ENCODE measurements at regions not wholly inside any gene's neighbourhood (a gene's known extent, or its start where the extent isn't known, plus 50 kb on each side); places are given as distances from the start of the nearest gene placed in this dataset.

DNA sequence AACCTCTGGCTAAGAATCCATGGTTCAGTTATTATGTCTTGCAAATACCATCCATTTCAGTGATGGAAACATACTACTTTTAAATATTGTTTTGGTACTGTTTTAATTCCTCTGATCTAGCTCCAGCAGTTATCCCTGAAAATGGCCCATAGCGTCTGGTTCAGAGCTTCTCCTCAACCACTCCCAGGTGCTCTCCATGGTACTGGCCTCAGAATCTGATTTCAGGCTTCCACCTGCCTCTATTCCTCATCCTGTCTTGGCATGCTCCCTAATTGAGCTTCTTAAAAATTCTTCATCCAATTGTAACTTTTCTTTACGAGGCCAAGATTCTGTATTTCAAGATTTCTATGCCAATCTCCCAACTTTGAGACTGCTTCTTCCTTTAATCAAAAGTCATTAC is 236.3 kb downstream of the HTR7 start:
- no peak for DNase-seq

DNA sequence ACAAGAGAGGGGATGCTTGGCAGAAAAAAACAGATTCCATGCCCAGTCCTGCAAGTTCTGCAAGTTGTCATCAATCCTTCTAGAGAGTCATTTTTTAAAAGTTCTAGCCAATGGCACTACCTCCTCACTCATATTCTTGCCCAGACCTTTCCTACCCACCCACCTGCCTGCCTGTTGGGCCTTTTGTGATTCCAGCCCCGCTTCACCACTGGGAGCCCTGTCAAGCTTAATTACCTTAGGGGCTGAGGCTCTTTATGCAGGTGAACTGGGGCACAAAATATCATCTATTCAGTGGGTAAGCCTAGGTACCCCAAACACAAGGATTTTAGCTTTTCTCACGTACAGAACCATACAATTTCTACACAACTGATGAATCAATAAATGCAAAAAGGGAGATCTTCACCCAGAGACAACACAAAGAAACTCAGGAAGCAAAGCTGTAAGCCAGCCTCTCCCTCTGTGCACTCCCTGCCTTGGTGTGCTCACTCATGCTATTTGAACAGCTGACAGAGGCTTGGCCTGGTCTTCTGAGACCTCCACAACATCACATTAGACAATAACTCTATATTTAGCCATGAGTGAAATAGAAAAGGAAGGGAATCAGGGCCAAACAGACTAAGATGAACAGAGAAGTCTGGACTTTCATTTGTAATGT is 222.6 kb downstream of the HTR7 start:
- no peak for DNase-seq

DNA sequence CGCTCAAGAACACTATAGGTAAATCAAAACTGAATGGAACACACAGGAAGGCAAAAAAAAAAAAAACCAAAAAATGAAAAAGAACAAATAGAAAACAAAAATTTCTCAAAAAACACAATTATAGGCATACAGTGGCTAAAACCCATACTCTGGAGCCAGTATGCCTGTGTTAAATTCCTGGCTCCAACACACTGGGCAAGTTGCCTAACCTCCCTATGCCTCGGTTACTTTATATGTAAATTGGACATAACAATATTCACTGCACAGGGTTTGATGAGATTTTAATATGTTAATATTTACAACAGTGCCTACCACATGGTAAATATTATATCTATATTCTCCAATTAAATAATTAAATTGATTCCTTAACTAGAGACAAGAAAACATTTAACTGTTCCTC is 217.1 kb downstream of the HTR7 start:
- DNase-seq = no peak

DNA sequence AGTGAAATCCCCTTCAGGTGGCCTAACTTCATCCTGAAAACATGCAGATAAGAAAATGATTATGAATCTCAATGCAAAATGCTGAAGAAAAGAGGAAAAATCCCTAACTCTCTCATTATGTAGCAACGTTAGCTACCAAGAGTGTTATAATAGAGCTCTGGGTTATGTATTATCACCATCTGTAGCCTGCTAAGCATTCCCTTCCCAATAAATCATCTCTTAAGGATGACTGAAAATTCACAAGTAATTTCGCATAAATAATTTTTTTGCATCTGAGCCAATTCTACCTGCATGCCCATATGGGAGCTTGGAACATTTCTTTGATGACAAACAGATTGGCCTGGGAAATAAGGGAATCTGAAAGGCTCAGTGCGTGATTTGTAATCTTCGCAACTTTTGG is 216.1 kb downstream of the HTR7 start:
- DNase-seq = no peak

DNA sequence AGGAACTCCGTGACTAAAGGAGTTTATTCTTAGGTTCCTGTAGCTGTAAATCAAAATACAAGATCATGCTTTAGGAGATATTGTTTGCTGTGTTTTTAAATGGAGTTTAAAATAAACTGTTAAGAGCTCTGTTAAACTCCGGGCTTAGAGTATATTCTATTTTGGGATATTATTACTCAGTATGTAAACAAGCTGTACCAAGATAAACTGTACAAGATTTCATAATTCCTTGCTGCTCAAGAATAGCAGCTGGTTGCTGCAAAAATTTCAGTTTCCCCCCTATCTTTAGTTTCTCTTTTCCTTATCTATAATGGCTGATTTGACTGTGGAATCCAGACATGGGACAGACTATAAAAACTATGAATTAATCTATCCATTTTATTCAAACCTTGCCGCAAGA is 215.7 kb downstream of the HTR7 start:
- no peak for DNase-seq

DNA sequence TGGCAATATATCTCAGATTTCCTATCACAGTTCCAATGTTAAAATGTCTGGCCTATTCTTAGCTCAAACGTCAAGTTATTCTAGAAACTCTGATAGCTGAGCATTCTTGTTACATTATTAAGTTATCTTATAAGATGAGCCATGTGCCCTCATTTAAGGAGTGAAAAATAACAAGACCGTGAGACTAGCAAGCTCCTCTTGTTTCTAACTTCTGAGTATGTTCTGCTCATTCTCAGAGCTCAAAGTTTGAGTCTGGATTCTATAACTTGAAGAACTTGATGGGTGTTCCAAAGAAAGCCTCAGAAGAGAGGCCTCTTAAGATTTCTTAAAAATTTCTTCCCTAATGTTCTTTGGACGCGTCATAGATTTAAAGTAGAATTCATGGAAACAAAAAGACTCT is 215.2 kb downstream of the HTR7 start:
- DNase-seq = no peak

DNA sequence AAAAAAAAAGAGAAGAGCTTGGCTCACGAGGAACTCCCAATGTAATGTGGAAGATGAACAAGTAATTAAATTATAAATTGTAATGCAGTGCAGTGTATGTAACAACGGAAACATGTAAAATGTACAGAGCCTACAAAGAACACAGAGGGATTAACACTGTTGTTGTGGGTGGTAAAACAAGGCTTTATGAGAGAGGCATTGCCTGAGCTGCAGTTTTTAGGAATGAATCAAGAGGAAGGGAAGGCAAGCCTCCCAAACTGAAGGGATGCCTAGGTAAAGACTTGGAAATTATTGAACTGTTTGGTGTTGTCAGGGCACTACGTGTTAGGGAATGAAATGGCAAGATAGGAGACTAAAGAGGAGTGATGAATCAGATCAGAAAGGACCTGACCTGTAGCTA is 213.7 kb downstream of the HTR7 start:
- DNase-seq = no peak

DNA sequence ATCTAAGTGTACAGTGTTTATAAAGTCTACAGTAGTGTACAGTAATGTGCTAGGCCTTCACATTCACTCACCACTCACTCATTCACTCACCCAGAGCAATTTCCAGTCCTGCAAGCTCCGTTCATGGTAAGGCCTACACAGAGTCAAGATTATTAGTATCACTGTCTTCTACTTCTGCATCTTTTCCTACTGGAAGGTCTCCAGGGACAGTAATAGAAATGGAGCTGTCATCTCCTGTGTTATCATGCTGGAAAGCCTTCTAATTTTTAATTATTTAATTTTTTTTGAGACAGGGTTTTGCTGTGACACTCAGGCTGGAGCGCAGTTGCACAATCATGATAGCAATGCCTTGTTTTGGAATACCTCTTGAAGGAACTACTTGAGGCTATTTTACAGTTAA is 207.0 kb downstream of the HTR7 start:
- no peak for DNase-seq

DNA sequence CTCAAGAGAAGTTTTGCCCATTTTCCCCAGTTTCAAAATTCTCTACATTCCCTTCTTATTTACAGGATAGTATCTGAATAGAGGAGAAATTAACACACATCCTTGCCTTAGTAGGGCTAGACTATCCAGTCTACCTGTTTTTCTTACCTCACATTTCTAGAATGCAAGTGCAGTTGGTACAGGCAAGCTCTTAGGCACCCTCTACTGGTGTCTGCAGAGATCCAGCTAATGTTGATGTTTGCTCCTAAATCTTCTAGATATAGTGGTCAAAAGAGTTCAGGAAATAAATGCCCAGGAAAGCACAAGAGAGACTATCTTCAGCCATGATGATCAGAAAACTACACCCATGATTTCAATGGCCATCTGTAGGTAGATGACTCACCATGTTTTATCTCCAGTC is 205.3 kb downstream of the HTR7 start:
- DNase-seq = no peak

DNA sequence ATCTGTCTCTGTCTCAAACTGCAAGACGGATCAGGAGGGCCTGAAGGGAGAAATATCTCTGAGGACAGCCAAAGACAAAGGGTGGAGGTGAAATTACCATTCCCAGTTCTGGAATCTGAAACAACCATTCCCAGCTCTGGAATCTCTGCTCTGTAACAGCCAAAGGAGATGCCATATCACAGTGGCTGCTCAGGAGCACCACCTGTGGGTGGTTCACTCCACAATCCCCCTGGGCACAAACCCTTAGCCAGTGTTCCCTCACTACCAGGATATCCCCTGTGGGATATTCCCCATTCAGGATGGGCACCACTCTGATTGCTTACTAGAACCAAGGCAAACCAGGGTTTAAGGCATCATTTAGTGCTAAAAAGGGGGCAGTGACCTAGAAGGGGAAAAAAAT is 199.0 kb downstream of the HTR7 start:
- DNase-seq = no peak

DNA sequence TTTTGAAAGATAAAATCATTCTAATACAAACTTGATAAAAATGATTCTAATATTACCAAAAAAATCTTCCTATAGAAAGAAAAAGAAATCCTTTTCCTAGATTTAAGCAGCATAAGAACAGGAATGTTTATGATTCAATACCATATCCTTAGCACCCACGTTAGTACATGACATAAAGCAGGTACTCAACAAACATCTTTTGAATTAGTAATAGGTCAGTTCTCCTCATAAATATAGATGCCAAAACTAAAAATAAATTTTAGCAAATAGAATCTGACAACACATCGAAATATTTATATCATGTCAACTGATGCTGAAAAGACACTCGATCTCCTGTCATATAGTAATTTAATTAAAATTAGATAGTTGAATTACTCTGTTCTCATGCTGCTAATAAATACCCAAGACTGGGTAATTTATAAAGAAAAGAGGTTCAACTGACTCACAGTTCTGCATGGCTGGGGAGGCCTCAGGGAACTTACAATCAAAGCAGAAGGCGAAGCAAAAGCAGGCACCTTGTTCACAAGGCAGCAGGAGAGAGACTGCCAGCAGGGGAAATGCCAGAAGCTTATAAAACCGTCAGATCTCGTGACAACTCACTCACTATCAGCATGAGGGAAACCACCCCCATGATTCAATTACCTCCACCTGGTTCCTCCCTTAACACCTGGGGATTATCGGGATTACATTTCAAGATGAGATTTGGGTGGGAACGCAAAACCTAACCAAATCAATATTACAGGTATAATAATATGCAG is 191.8 kb downstream of the HTR7 start:
- no peak for DNase-seq

DNA sequence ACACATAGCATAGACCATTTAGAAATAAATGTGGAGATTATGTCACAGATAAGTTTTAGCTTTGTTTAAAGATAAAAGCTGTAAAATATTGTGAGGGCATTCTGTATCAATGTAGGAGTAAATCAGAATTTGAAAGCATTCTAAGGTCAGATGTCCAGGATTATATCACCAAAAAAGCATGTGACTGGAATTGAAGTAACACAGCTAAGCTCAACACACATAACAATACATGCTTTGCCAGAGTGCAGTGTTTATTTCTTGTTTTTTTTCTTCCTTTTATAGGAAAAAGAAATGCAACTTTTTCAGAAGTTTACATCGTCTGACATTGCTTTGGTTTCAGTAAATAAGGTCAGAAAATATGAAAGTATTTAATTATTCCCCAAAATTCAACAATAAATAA is 183.4 kb downstream of the HTR7 start:
- DNase-seq = no peak

DNA sequence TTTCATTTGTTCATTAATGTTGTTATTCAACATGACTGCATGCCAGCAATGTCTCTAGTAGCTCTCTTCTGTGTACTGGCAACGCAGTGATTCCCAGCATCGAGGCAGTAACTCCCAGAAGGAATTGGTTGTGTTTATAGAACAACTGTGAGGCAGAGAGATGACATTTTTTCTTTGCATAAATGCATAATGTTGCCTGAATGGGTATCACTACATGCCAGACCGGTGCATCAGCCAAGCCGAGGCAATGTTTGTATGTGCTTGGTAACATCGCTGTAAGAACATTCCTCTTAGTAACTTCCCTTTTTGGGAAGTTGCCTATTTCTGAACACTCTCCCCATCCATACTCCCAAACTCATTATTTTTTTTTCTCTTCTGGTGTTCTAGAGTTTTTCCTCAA is 182.9 kb downstream of the HTR7 start:
- DNase-seq = no peak

DNA sequence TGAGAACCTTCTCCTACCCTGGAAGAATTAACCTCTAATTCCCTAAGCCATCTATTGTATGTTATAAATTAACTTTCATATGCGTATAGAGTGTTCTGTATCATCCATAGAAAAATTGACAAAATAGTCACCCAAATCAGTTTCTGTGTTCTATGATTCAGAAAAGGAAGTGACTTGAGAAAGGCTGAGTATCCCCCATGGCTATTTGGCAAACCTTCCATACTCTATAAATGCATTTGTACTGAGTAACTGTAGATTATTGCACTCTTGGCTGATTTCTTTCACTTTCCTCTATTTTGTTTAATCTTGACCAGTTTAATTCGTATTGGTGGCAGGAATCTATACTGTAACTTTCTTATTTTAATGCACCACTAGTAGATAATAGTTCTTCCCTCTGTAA is 182.2 kb downstream of the HTR7 start:
- no peak for DNase-seq

All from MV-4-11 (cell line).